B cell (primary cell): ENCODE measurements at regions not wholly inside any gene's neighbourhood (a gene's known extent, or its start where the extent isn't known, plus 50 kb on each side); places are given as distances from the start of the nearest gene placed in this dataset.

Source experiments
- CTCF ChIP-seq: fragments of 200-600 bp; IDR thresholded peaks from one replicate; pipeline ENCODE4 v1.8.0; 2022; ENCODE audit warnings: antibody characterized with exemption, mild to moderate bottlenecking
- EZH2 ChIP-seq: IDR thresholded peaks from 2 replicates; pipeline ENCODE4 v1.6.1; 2012; ENCODE audit warnings: borderline replicate concordance, low read depth, mild to moderate bottlenecking, moderate library complexity, low read length; ENCODE audit not compliant: insufficient read depth, poor library complexity, severe bottlenecking

- no peak for TF ChIP-seq CTCF
- TF ChIP-seq EZH2: no peak
Observed at GRCh38 chr12:88334271-88334670, 192.2 kb downstream of the TMTC3 start.
